A673 (cell line): ENCODE measurements at regions not wholly inside any gene's neighbourhood (a gene's known extent, or its start where the extent isn't known, plus 50 kb on each side); places are given as distances from the start of the nearest gene placed in this dataset.

Source experiments
- BruUV-seq: library from RNA; stranded (reverse); fragments of 400-500 nt; replicated peaks from 2 replicates; lab custom pipeline; 2021; lab: Mats Ljungman, UMichigan
- CTCF ChIA-PET: fragments of 300-600 bp; sonication (Branson Sonifier 250); formaldehyde crosslinking; loops from one replicate; lab custom pipeline; 2022; ENCODE audit warnings: antibody characterized with exemption; lab: Charles Lee
- POLR2A ChIA-PET: fragments of 300-600 bp; sonication (Branson Sonifier 250); formaldehyde crosslinking; loops from one replicate; lab custom pipeline; 2022; ENCODE audit warnings: antibody characterized with exemption; ENCODE audit not compliant: low non-redundant PET; lab: Charles Lee
- DNase-seq: peaks from one replicate; pipeline ENCODE4 v3.0.0-alpha.2; 2015; ENCODE audit warnings: low spot score
- H3K27ac ChIP-seq: fragments of 200-600 bp; sonication (generic); 2 replicates; pipeline ENCODE4 v1.5.1; 2016; ENCODE audit warnings: mixed run types, low read depth, mild to moderate bottlenecking, mixed read lengths, antibody characterized with exemption, low read length; ENCODE audit not compliant: poor library complexity, severe bottlenecking
- H3K27me3 ChIP-seq: fragments of 200-600 bp; sonication (generic); replicated peaks from 2 replicates; pipeline ENCODE4 v1.6.1; 2017; ENCODE audit warnings: mixed run types, low read depth, mild to moderate bottlenecking, mixed read lengths, antibody characterized with exemption, low read length; ENCODE audit not compliant: insufficient read depth, poor library complexity
- H3K36me3 ChIP-seq: fragments of 200-600 bp; sonication (generic); 2 replicates; pipeline ENCODE4 v1.6.1; 2016; ENCODE audit warnings: mixed run types, mild to moderate bottlenecking, mixed read lengths, antibody characterized with exemption, low read length; ENCODE audit not compliant: insufficient read depth, poor library complexity, severe bottlenecking
- H3K4me1 ChIP-seq: fragments of 200-600 bp; sonication (generic); 2 replicates; pipeline ENCODE4 v1.6.1; 2017; ENCODE audit warnings: mixed run types, mild to moderate bottlenecking, mixed read lengths, antibody characterized with exemption, low read length; ENCODE audit not compliant: insufficient read depth, poor library complexity, severe bottlenecking
- H3K4me3 ChIP-seq: fragments of 200-600 bp; sonication (generic); 2 replicates; pipeline ENCODE4 v1.5.1; 2016; ENCODE audit warnings: low read depth, mixed run types, mild to moderate bottlenecking, mixed read lengths, low read length; ENCODE audit not compliant: poor library complexity, severe bottlenecking
- H3K9me3 ChIP-seq: fragments of 200-600 bp; sonication (generic); 2 replicates; pipeline ENCODE4 v1.6.1; 2016; ENCODE audit warnings: mixed run types, low read depth, mild to moderate bottlenecking, mixed read lengths, antibody characterized with exemption, low read length; ENCODE audit not compliant: poor library complexity, severe bottlenecking
- CTCF ChIP-seq: fragments of 300-800, 200-600 bp; sonication (generic); conservative IDR thresholded peaks from 2 replicates; pipeline ENCODE4 v1.5.1; 2017; ENCODE audit warnings: low read depth, mild to moderate bottlenecking, antibody characterized with exemption, low read length, moderate library complexity, mixed read lengths
- EZH2 ChIP-seq: fragments of 200-600 bp; sonication (generic); IDR thresholded peaks from 2 replicates; pipeline ENCODE4 v1.6.1; 2017; ENCODE audit warnings: borderline replicate concordance, low read depth, mild to moderate bottlenecking, mixed read lengths, antibody characterized with exemption, low read length; ENCODE audit not compliant: poor library complexity, severe bottlenecking
- intact Hi-C: fragments of 100-400 bp; cut with micrococcal nuclease; formaldehyde crosslinking; loops from one replicate; pipeline ENCODE4 v1.10.0; 2022; ENCODE audit not compliant: unreplicated experiment

GRCh38 chr2:109695290-109695689 is 81.1 kb downstream of the SOWAHC start:
- intact Hi-C loops: no loop called here
- H3K4me1 ChIP-seq: no peaks in the 10 kb centered on the region
- DNase-seq: no peak
- no peak overlapping the region for H3K27ac ChIP-seq
- H3K36me3 ChIP-seq: no peaks in the 10 kb centered on the region
- ChIA-PET POLR2A (no interaction called here), CTCF (no interaction called here)
- no peak overlapping the region for H3K4me3 ChIP-seq
- BruUV-seq: no TSS peak
- no peaks in the 10 kb centered on the region for H3K27me3 ChIP-seq
- H3K9me3 ChIP-seq: no peaks in the 10 kb centered on the region
- TF ChIP-seq CTCF (no peak), EZH2 (no peak)

- TF ChIP-seq EZH2 (no peak), CTCF (no peak)
- BruUV-seq: no TSS peak
- Histone ChIP-seq H3K36me3 (no peaks in the 10 kb centered on the region), H3K4me1 (no peaks in the 10 kb centered on the region), H3K27ac (no peak overlapping the region), H3K27me3 (no peaks in the 10 kb centered on the region), H3K4me3 (no peak overlapping the region), H3K9me3 (no peaks in the 10 kb centered on the region)
- no peak for DNase-seq
- POLR2A ChIA-PET: no interaction called here
- CTCF ChIA-PET: no interaction called here
- intact Hi-C loops: no loop called here
These were observed 85.5 kb downstream of the SOWAHC start for GRCh38 chr2:109699646-109700045.

GRCh38 chr2:109700680-109701274 is 86.6 kb downstream of the SOWAHC start:
- POLR2A ChIA-PET: no interaction called here
- CTCF ChIA-PET: no interaction called here
- no peaks in the 10 kb centered on the region for H3K9me3 ChIP-seq

More at GRCh38 chr2:109700680-109701274, 86.6 kb downstream of the SOWAHC start:
- no peak for TF ChIP-seq CTCF
- no peak for TF ChIP-seq EZH2
- intact Hi-C loops: no loop called here
- Histone ChIP-seq H3K27me3 (no peaks in the 10 kb centered on the region), H3K4me3 (no peak overlapping the region), H3K27ac (no peak overlapping the region), H3K4me1 (no peaks in the 10 kb centered on the region), H3K36me3 (no peaks in the 10 kb centered on the region)
- no TSS peak for BruUV-seq
- DNase-seq: no peak
